ENCODE measurements at regions not wholly inside any gene's neighbourhood (a gene's known extent, or its start where the extent isn't known, plus 50 kb on each side); places are given as distances from the start of the nearest gene placed in this dataset.

GRCh38 chr13:68993154-68993553 is 1114.5 kb upstream of the ATXN8OS start:
- H3K36me3 Mint-ChIP-seq (ENCODE audit: low read depth) = no peaks in the 10 kb centered on the region
- no peak for ATAC-seq (replicated peaks)
- no peak overlapping the region for H3K27ac Mint-ChIP-seq
- no peak overlapping the region for H3K4me3 Mint-ChIP-seq
- H3K4me1 Mint-ChIP-seq = no peaks in the 10 kb centered on the region
- no peaks in the 10 kb centered on the region for H3K27me3 Mint-ChIP-seq
- peaks cover 4% of the 10 kb centered on the region for H3K9me3 Mint-ChIP-seq

- no peak for ATAC-seq (replicated peaks)
- H3K36me3 Mint-ChIP-seq (ENCODE audit: low read depth) = no peaks in the 10 kb centered on the region
- peaks cover 4% of the 10 kb centered on the region for H3K9me3 Mint-ChIP-seq
- no peak overlapping the region for H3K4me3 Mint-ChIP-seq
- H3K4me1 Mint-ChIP-seq = no peaks in the 10 kb centered on the region
- no peak overlapping the region for H3K27ac Mint-ChIP-seq
- H3K27me3 Mint-ChIP-seq = no peaks in the 10 kb centered on the region
Observed at GRCh38 chr13:68988176-68988575, 1119.5 kb upstream of the ATXN8OS start.

- peaks cover 4% of the 10 kb centered on the region for H3K9me3 Mint-ChIP-seq
- no peak overlapping the region for H3K4me3 Mint-ChIP-seq
- no peaks in the 10 kb centered on the region for H3K4me1 Mint-ChIP-seq
- H3K27me3 Mint-ChIP-seq = no peaks in the 10 kb centered on the region
- H3K36me3 Mint-ChIP-seq (ENCODE audit: low read depth) = no peaks in the 10 kb centered on the region
- no peak overlapping the region for H3K27ac Mint-ChIP-seq
- no peak for ATAC-seq (replicated peaks)
Observed at GRCh38 chr13:68987585-68987984, 1120.0 kb upstream of the ATXN8OS start.

GRCh38 chr13:68984688-68985319 is 1122.8 kb upstream of the ATXN8OS start:
- no peak for ATAC-seq (replicated peaks)
- peaks cover 14% of the 10 kb centered on the region for H3K9me3 Mint-ChIP-seq
- H3K4me1 Mint-ChIP-seq = no peaks in the 10 kb centered on the region
- no peaks in the 10 kb centered on the region for H3K36me3 Mint-ChIP-seq (ENCODE audit: low read depth)
- no peak overlapping the region for H3K27ac Mint-ChIP-seq
- no peak overlapping the region for H3K4me3 Mint-ChIP-seq
- H3K27me3 Mint-ChIP-seq = no peaks in the 10 kb centered on the region

- no peaks in the 10 kb centered on the region for H3K4me1 Mint-ChIP-seq
- no peak for ATAC-seq (replicated peaks)
- no peaks in the 10 kb centered on the region for H3K36me3 Mint-ChIP-seq (ENCODE audit: low read depth)
- H3K4me3 Mint-ChIP-seq = no peak overlapping the region
- no peaks in the 10 kb centered on the region for H3K27me3 Mint-ChIP-seq
- H3K9me3 Mint-ChIP-seq = peaks cover 17% of the 10 kb centered on the region
- H3K27ac Mint-ChIP-seq = no peak overlapping the region
Observed at GRCh38 chr13:68982961-68983619, 1124.5 kb upstream of the ATXN8OS start.

GRCh38 chr13:68976287-68976686 is 1131.3 kb upstream of the ATXN8OS start:
- Mint-ChIP-seq H3K9me3 (peaks cover 8% of the 10 kb centered on the region), H3K4me3 (no peak overlapping the region), H3K27me3 (no peaks in the 10 kb centered on the region), H3K27ac (no peak overlapping the region), H3K4me1 (no peaks in the 10 kb centered on the region), H3K36me3 (ENCODE audit: low read depth) (no peaks in the 10 kb centered on the region)
- no peak for ATAC-seq (replicated peaks)

GRCh38 chr13:68970532-68970931 is 1137.1 kb upstream of the ATXN8OS start:
- no peaks in the 10 kb centered on the region for H3K4me1 Mint-ChIP-seq
- H3K9me3 Mint-ChIP-seq = peaks cover 10% of the 10 kb centered on the region

GRCh38 chr13:68948586-68948985 is 1159.0 kb upstream of the ATXN8OS start:
- no peak for ATAC-seq (replicated peaks)
- no peaks in the 10 kb centered on the region for H3K27me3 Mint-ChIP-seq
- H3K4me1 Mint-ChIP-seq = no peaks in the 10 kb centered on the region
- no peak overlapping the region for H3K27ac Mint-ChIP-seq
- peaks cover 30% of the 10 kb centered on the region for H3K9me3 Mint-ChIP-seq
- no peaks in the 10 kb centered on the region for H3K36me3 Mint-ChIP-seq (ENCODE audit: low read depth)
- H3K4me3 Mint-ChIP-seq = no peak overlapping the region

More at GRCh38 chr13:68970532-68970931, 1137.1 kb upstream of the ATXN8OS start:
- no peak for ATAC-seq (replicated peaks)
- Mint-ChIP-seq H3K36me3 (ENCODE audit: low read depth) (no peaks in the 10 kb centered on the region), H3K27ac (no peak overlapping the region), H3K27me3 (no peaks in the 10 kb centered on the region), H3K4me3 (no peak overlapping the region)

- Mint-ChIP-seq H3K4me1 (no peaks in the 10 kb centered on the region), H3K9me3 (peaks cover 17% of the 10 kb centered on the region), H3K27ac (no peak overlapping the region), H3K36me3 (ENCODE audit: low read depth) (no peaks in the 10 kb centered on the region), H3K27me3 (no peaks in the 10 kb centered on the region), H3K4me3 (no peak overlapping the region)
- ATAC-seq (replicated peaks) = no peak
Observed at GRCh38 chr13:68944272-68944671, 1163.4 kb upstream of the ATXN8OS start.

- Mint-ChIP-seq H3K4me3 (no peak overlapping the region), H3K4me1 (no peaks in the 10 kb centered on the region), H3K9me3 (peaks cover 17% of the 10 kb centered on the region), H3K27ac (no peak overlapping the region), H3K27me3 (no peaks in the 10 kb centered on the region), H3K36me3 (ENCODE audit: low read depth) (no peaks in the 10 kb centered on the region)
- ATAC-seq (replicated peaks) = no peak
Observed at GRCh38 chr13:68940049-68940448, 1167.6 kb upstream of the ATXN8OS start.

- H3K9me3 Mint-ChIP-seq = peaks cover 18% of the 10 kb centered on the region
- no peaks in the 10 kb centered on the region for H3K36me3 Mint-ChIP-seq (ENCODE audit: low read depth)
Observed at GRCh38 chr13:68938639-68939038, 1169.0 kb upstream of the ATXN8OS start.

GRCh38 chr13:68929075-68929745 is 1178.4 kb upstream of the ATXN8OS start:
- H3K27ac Mint-ChIP-seq = no peak overlapping the region
- H3K36me3 Mint-ChIP-seq (ENCODE audit: low read depth) = no peaks in the 10 kb centered on the region
- ATAC-seq (replicated peaks) = no peak
- H3K4me1 Mint-ChIP-seq = no peaks in the 10 kb centered on the region
- H3K9me3 Mint-ChIP-seq = peaks cover 12% of the 10 kb centered on the region
- H3K4me3 Mint-ChIP-seq = no peak overlapping the region
- no peaks in the 10 kb centered on the region for H3K27me3 Mint-ChIP-seq

More at GRCh38 chr13:68938639-68939038, 1169.0 kb upstream of the ATXN8OS start:
- H3K27ac Mint-ChIP-seq = no peak overlapping the region
- ATAC-seq (replicated peaks) = no peak
- no peaks in the 10 kb centered on the region for H3K27me3 Mint-ChIP-seq
- H3K4me3 Mint-ChIP-seq = no peak overlapping the region
- H3K4me1 Mint-ChIP-seq = no peaks in the 10 kb centered on the region

- no peaks in the 10 kb centered on the region for H3K36me3 Mint-ChIP-seq (ENCODE audit: low read depth)
- no peak for ATAC-seq (replicated peaks)
- no peak overlapping the region for H3K27ac Mint-ChIP-seq
- H3K27me3 Mint-ChIP-seq = no peaks in the 10 kb centered on the region
- H3K4me3 Mint-ChIP-seq = no peak overlapping the region
- peaks cover 12% of the 10 kb centered on the region for H3K9me3 Mint-ChIP-seq
- no peaks in the 10 kb centered on the region for H3K4me1 Mint-ChIP-seq
Observed at GRCh38 chr13:68927387-68928026, 1180.1 kb upstream of the ATXN8OS start.

- Mint-ChIP-seq H3K4me1 (no peaks in the 10 kb centered on the region), H3K36me3 (ENCODE audit: low read depth) (no peaks in the 10 kb centered on the region), H3K27ac (no peak overlapping the region), H3K4me3 (no peak overlapping the region), H3K27me3 (no peaks in the 10 kb centered on the region), H3K9me3 (peaks cover 6% of the 10 kb centered on the region)
- no peak for ATAC-seq (replicated peaks)
Observed at GRCh38 chr13:68923995-68924394, 1183.6 kb upstream of the ATXN8OS start.

GRCh38 chr13:68908879-68909278 is 1198.7 kb upstream of the ATXN8OS start:
- Mint-ChIP-seq H3K27me3 (no peaks in the 10 kb centered on the region), H3K36me3 (ENCODE audit: low read depth) (no peaks in the 10 kb centered on the region), H3K4me3 (no peak overlapping the region), H3K4me1 (no peaks in the 10 kb centered on the region), H3K27ac (no peak overlapping the region), H3K9me3 (peaks cover 26% of the 10 kb centered on the region)
- no peak for ATAC-seq (replicated peaks)

Data from activated T-helper 17 cell treated with anti-CD3 and anti-CD28 coated beads, Interleukin-2, amount 50 U/mL, for 72 hours (primary cell).